ENCODE measurements at regions not wholly inside any gene's neighbourhood (a gene's known extent, or its start where the extent isn't known, plus 50 kb on each side); places are given as distances from the start of the nearest gene placed in this dataset.

DNA sequence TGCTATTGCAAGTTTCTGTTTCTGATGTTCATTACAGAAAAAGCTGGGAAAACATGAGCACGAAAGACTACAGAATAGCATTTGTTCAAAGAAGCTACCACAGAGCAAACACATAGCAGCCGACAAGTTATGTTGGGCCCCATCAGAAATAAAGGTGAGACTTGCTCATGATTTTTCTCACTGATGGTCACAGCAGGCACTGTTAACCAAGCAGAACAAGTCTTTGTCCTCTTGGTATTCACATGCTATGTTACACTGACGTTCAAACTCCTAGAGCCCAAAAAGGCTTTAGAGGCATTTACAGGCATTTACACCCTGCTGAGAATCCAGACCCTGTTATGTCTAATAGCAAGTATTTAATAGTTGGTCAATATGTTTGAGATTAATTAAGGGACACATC lies 235.0 kb upstream of the HNMT start:
- TF ChIP-seq, protein P1, sequence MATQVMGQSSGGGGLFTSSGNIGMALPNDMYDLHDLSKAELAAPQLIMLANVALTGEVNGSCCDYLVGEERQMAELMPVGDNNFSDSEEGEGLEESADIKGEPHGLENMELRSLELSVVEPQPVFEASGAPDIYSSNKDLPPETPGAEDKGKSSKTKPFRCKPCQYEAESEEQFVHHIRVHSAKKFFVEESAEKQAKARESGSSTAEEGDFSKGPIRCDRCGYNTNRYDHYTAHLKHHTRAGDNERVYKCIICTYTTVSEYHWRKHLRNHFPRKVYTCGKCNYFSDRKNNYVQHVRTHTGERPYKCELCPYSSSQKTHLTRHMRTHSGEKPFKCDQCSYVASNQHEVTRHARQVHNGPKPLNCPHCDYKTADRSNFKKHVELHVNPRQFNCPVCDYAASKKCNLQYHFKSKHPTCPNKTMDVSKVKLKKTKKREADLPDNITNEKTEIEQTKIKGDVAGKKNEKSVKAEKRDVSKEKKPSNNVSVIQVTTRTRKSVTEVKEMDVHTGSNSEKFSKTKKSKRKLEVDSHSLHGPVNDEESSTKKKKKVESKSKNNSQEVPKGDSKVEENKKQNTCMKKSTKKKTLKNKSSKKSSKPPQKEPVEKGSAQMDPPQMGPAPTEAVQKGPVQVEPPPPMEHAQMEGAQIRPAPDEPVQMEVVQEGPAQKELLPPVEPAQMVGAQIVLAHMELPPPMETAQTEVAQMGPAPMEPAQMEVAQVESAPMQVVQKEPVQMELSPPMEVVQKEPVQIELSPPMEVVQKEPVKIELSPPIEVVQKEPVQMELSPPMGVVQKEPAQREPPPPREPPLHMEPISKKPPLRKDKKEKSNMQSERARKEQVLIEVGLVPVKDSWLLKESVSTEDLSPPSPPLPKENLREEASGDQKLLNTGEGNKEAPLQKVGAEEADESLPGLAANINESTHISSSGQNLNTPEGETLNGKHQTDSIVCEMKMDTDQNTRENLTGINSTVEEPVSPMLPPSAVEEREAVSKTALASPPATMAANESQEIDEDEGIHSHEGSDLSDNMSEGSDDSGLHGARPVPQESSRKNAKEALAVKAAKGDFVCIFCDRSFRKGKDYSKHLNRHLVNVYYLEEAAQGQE (IDR thresholded peaks at IDR 0.05; ENCODE audit: low read depth): no peak
- TF ChIP-seq, protein P2, sequence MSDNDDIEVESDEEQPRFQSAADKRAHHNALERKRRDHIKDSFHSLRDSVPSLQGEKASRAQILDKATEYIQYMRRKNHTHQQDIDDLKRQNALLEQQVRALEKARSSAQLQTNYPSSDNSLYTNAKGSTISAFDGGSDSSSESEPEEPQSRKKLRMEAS (IDR thresholded peaks at IDR 0.05): no peak
- TF ChIP-seq YY1 (IDR thresholded peaks at IDR 0.05; ENCODE audit: low read depth) (no peak), RAD21 (IDR thresholded peaks at IDR 0.05; ENCODE audit: low read depth) (no peak)

All from Ishikawa (cell line).